ENCODE measurements at regions not wholly inside any gene's neighbourhood (a gene's known extent, or its start where the extent isn't known, plus 50 kb on each side); places are given as distances from the start of the nearest gene placed in this dataset.

DNA sequence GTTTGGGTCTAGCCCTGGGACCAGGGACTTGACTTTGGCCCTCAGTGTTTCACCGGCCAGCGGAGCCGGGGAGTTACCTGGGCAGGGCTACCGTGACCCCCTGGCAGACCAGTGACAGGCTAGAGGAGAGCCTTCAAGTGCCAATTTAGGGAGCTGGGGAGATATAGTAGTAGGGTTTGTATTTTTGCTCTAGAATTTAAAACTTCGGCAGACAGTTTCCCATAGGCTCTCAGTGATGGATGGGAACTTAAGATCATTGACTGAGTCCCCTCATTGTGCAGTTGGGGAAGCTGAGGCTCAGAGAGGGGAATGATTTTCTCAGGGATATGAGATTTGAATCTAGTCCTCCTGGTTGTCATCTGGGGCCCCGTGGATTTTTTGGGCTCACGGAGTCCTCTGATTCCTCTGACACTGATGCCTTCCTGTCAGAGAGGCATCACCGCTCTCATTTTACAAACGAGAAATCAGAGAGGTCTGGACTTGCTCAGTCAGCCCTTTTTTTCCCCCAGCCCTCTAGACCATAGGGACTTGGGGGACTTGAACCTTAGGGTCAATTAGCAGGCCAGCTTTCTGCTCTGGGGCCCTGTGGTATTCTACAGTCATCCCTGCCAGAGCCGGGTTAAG, 58.3 kb upstream of the ACOT11 start:
- TF ChIP-seq, protein P1, sequence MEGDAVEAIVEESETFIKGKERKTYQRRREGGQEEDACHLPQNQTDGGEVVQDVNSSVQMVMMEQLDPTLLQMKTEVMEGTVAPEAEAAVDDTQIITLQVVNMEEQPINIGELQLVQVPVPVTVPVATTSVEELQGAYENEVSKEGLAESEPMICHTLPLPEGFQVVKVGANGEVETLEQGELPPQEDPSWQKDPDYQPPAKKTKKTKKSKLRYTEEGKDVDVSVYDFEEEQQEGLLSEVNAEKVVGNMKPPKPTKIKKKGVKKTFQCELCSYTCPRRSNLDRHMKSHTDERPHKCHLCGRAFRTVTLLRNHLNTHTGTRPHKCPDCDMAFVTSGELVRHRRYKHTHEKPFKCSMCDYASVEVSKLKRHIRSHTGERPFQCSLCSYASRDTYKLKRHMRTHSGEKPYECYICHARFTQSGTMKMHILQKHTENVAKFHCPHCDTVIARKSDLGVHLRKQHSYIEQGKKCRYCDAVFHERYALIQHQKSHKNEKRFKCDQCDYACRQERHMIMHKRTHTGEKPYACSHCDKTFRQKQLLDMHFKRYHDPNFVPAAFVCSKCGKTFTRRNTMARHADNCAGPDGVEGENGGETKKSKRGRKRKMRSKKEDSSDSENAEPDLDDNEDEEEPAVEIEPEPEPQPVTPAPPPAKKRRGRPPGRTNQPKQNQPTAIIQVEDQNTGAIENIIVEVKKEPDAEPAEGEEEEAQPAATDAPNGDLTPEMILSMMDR (IDR thresholded peaks at IDR 0.05; ENCODE audit: insufficient read depth, low read depth, low read length): peak; percentile 0
- no peak for TF ChIP-seq EZH2 (IDR thresholded peaks at IDR 0.05; ENCODE audit: insufficient read depth, low read length)

Measured in astrocyte (in vitro differentiated cells and primary cell).